GM12891 (cell line): ENCODE measurements at regions not wholly inside any gene's neighbourhood (a gene's known extent, or its start where the extent isn't known, plus 50 kb on each side); places are given as distances from the start of the nearest gene placed in this dataset.

Experiments
- DNase-seq: peaks from one replicate; pipeline ENCODE4 v3.0.0; 2011; ENCODE audit warnings: low spot score; ENCODE audit not compliant: insufficient read length
- FAIRE-seq: peaks from 2 replicates; lab custom pipeline; 2011; peaks lifted over from hg19 to GRCh38; lab: Jason Lieb, UNC
- PAX5 ChIP-seq: IDR thresholded peaks from 2 replicates; pipeline ENCODE4 v1.6.1; 2011; ENCODE audit warnings: low read length, moderate library complexity, mild to moderate bottlenecking; ENCODE audit not compliant: insufficient read depth, severe bottlenecking
- POLR2A ChIP-seq: IDR thresholded peaks from 2 replicates; pipeline ENCODE4 v1.6.1; 2011; ENCODE audit warnings: low read depth, low read length, control low read depth
- POLR2AphosphoS5 ChIP-seq: IDR thresholded peaks from 2 replicates; pipeline ENCODE4 v1.6.1; 2011; ENCODE audit warnings: low read depth, low read length, control low read depth
- POU2F2 ChIP-seq: IDR thresholded peaks from 2 replicates; pipeline ENCODE4 v1.6.1; 2011; ENCODE audit warnings: low read depth, mild to moderate bottlenecking, control low read depth, low read length, moderate library complexity
- SPI1 ChIP-seq: IDR thresholded peaks from 2 replicates; pipeline ENCODE4 v1.6.1; 2011; ENCODE audit warnings: low read depth, low read length, control low read depth
- TAF1 ChIP-seq: IDR thresholded peaks from 2 replicates; pipeline ENCODE4 v1.6.1; 2011; ENCODE audit warnings: low read depth, low read length, control low read depth

- DNase-seq (no peak), FAIRE-seq (no peak)
- TF ChIP-seq PAX5, result no peak
- no peak for TF ChIP-seq TAF1
- TF ChIP-seq POLR2A, result no peak
- TF ChIP-seq SPI1, result no peak
- TF ChIP-seq POU2F2, result no peak
- TF ChIP-seq POLR2AphosphoS5, result no peak
These were observed 279.2 kb upstream of the KCNH8 start for GRCh38 chr3:18868911-18869689.

GRCh38 chr3:18866899-18867298 lies 281.4 kb upstream of the KCNH8 start:
- DNase-seq, result no peak
- no peak for TF ChIP-seq TAF1
- no peak for TF ChIP-seq SPI1
- TF ChIP-seq POLR2AphosphoS5, result no peak
- TF ChIP-seq PAX5, result no peak
- no peak for TF ChIP-seq POLR2A
- no peak for TF ChIP-seq POU2F2
- FAIRE-seq, result no peak

- no peak for TF ChIP-seq TAF1
- TF ChIP-seq POLR2AphosphoS5, result no peak
- TF ChIP-seq SPI1, result no peak
- TF ChIP-seq PAX5, result no peak
- TF ChIP-seq POLR2A, result no peak
- no peak for TF ChIP-seq POU2F2
- FAIRE-seq, result no peak
- no peak for DNase-seq
These were observed 283.2 kb upstream of the KCNH8 start for GRCh38 chr3:18864933-18865731.

- DNase-seq (no peak), FAIRE-seq (no peak)
- TF ChIP-seq PAX5 (no peak), TAF1 (no peak), SPI1 (no peak), POU2F2 (no peak), POLR2AphosphoS5 (no peak), POLR2A (no peak)
These were observed 286.2 kb upstream of the KCNH8 start for GRCh38 chr3:18862077-18862476.

- DNase-seq, result no peak
- no peak for FAIRE-seq
- no peak for TF ChIP-seq TAF1
- no peak for TF ChIP-seq POU2F2
- no peak for TF ChIP-seq PAX5
- no peak for TF ChIP-seq SPI1
- no peak for TF ChIP-seq POLR2A
- TF ChIP-seq POLR2AphosphoS5, result no peak
These were observed 287.2 kb upstream of the KCNH8 start for GRCh38 chr3:18861137-18861536.

- DNase-seq (no peak), FAIRE-seq (no peak)
- TF ChIP-seq SPI1 (no peak), TAF1 (no peak)
These were observed 295.0 kb upstream of the KCNH8 start for GRCh38 chr3:18853269-18853668.

GRCh38 chr3:18847583-18848197 lies 300.6 kb upstream of the KCNH8 start:
- DNase-seq, result peak; percentile 1
- TF ChIP-seq TAF1, result no peak
- no peak for TF ChIP-seq POLR2AphosphoS5
- no peak for TF ChIP-seq POLR2A
- TF ChIP-seq PAX5, result no peak
- TF ChIP-seq SPI1, result no peak
- no peak for TF ChIP-seq POU2F2
- FAIRE-seq, result peak; percentile 47

GRCh38 chr3:18843983-18844382 lies 304.3 kb upstream of the KCNH8 start:
- no peak for TF ChIP-seq POLR2A
- TF ChIP-seq PAX5, result no peak
- no peak for TF ChIP-seq TAF1
- no peak for TF ChIP-seq SPI1
- TF ChIP-seq POLR2AphosphoS5, result no peak
- TF ChIP-seq POU2F2, result no peak
- no peak for DNase-seq
- no peak for FAIRE-seq

- no peak for TF ChIP-seq TAF1
- TF ChIP-seq POLR2AphosphoS5, result no peak
- no peak for TF ChIP-seq POLR2A
- no peak for TF ChIP-seq PAX5
- TF ChIP-seq POU2F2, result no peak
- no peak for TF ChIP-seq SPI1
- FAIRE-seq, result no peak
- DNase-seq, result no peak
These were observed 305.1 kb upstream of the KCNH8 start for GRCh38 chr3:18843188-18843587.
